CD14-positive monocyte (primary cell): ENCODE measurements at regions not wholly inside any gene's neighbourhood (a gene's known extent, or its start where the extent isn't known, plus 50 kb on each side); places are given as distances from the start of the nearest gene placed in this dataset.

Source experiments
- DNase-seq, 3 donors: peaks; one replicate each; pipeline ENCODE4 v3.0.0-alpha.2; 2011 to 2022
- H2AFZ ChIP-seq: 2 replicates; pipeline ENCODE4 v1.6.0; 2012; ENCODE audit warnings: mild to moderate bottlenecking, low read depth, low read length, inconsistent platforms; ENCODE audit not compliant: insufficient read depth, poor library complexity, severe bottlenecking
- H3K27ac ChIP-seq, 2 donors: 1 replicate in 1 of 2; 2 replicates in 1 of 2; pipeline ENCODE4 v1.5.1; 2012 to 2013; ENCODE audit warnings: low read length in 2 of 2, control low read depth in 1 of 2, inconsistent platforms in 1 of 2, low read depth in 1 of 2, mild to moderate bottlenecking in 1 of 2
- H3K27me3 ChIP-seq, 2 donors: one replicate each; pipeline versions ENCODE4 v1.6.0 to v1.6.1; 2011 to 2013; ENCODE audit warnings: low read length in 2 of 2; ENCODE audit not compliant: control insufficient read depth in 2 of 2, insufficient read depth in 2 of 2
- H3K36me3 ChIP-seq, 2 donors: replicated peaks in 1 of 2; 1 replicate in 1 of 2; 2 replicates in 1 of 2; pipeline versions ENCODE4 v1.5.1 to v1.6.1; 2012 to 2013; ENCODE audit warnings: low read length in 2 of 2, control low read depth in 1 of 2, inconsistent platforms in 1 of 2, mild to moderate bottlenecking in 1 of 2; ENCODE audit not compliant: insufficient read depth in 2 of 2, control insufficient read depth in 1 of 2
- H3K4me1 ChIP-seq, 2 donors: 1 replicate in 1 of 2; 2 replicates in 1 of 2; pipeline versions ENCODE4 v1.5.1 to v1.6.1; 2012 to 2013; ENCODE audit warnings: low read length in 2 of 2, control low read depth in 1 of 2, inconsistent platforms in 1 of 2, mild to moderate bottlenecking in 1 of 2, moderate library complexity in 1 of 2; ENCODE audit not compliant: insufficient read depth in 2 of 2, control insufficient read depth in 1 of 2
- H3K4me2 ChIP-seq: replicated peaks from 2 replicates; pipeline ENCODE3; 2012; ENCODE audit warnings: low read length, moderate library complexity, mild to moderate bottlenecking; ENCODE audit not compliant: poor library complexity, severe bottlenecking; ENCODE audit errors: extremely low read depth
- H3K4me3 ChIP-seq, 3 experiments: fragments of 200-600 bp in 1 of 3; sonication (generic) in 1 of 3; replicated peaks in 1 of 3; 1 replicate in 2 of 3; 2 replicates in 1 of 3; pipeline ENCODE4 v1.5.1; 2011 to 2013; ENCODE audit warnings: low read length in 3 of 3, mild to moderate bottlenecking in 3 of 3, control low read depth in 2 of 3, low read depth in 2 of 3, inconsistent platforms in 1 of 3, moderate library complexity in 1 of 3
- H3K79me2 ChIP-seq: 2 replicates; pipeline ENCODE4 v1.6.0; 2012; ENCODE audit warnings: mild to moderate bottlenecking, control low read depth, inconsistent platforms, low read length, moderate library complexity; ENCODE audit not compliant: insufficient read depth
- H3K9ac ChIP-seq: 2 replicates; pipeline ENCODE4 v1.6.0; 2017; ENCODE audit warnings: low read length, mild to moderate bottlenecking; ENCODE audit not compliant: insufficient read depth, poor library complexity, severe bottlenecking
- H3K9me3 ChIP-seq, 2 donors: replicated peaks in 1 of 2; 1 replicate in 1 of 2; 2 replicates in 1 of 2; pipeline versions ENCODE4 v1.5.1 to v1.6.1; 2012 to 2013; ENCODE audit warnings: low read length in 2 of 2, control low read depth in 1 of 2; ENCODE audit not compliant: control insufficient read depth in 1 of 2, insufficient read depth in 1 of 2
- H4K20me1 ChIP-seq: 2 replicates; pipeline ENCODE4 v1.6.0; 2012; ENCODE audit warnings: mild to moderate bottlenecking, low read length, control low read depth, moderate library complexity; ENCODE audit not compliant: insufficient read depth
- H3K27ac Mint-ChIP-seq, 7 donors: one replicate each; pipeline ENCODE4 v1.8.0; 2020; ENCODE audit warnings: mild to moderate bottlenecking in 7 of 7, mixed read lengths in 7 of 7, moderate library complexity in 6 of 7, inconsistent platforms in 2 of 7
- H3K27me3 Mint-ChIP-seq, 3 donors: one replicate each; pipeline ENCODE4 v1.8.0; 2021 to 2022; ENCODE audit warnings: low read depth in 3 of 3, mild to moderate bottlenecking in 3 of 3, mixed read lengths in 3 of 3, moderate library complexity in 3 of 3, inconsistent platforms in 1 of 3
- H3K36me3 Mint-ChIP-seq, 2 donors: one replicate each; pipeline ENCODE4 v1.8.0; 2020; ENCODE audit warnings: mixed read lengths in 2 of 2, inconsistent platforms in 1 of 2, mild to moderate bottlenecking in 1 of 2
- H3K4me1 Mint-ChIP-seq: one replicate; pipeline ENCODE4 v1.8.0; 2020; ENCODE audit warnings: mild to moderate bottlenecking, mixed read lengths
- H3K4me3 Mint-ChIP-seq, 2 donors: one replicate each; pipeline ENCODE4 v1.8.0; 2020; ENCODE audit warnings: mild to moderate bottlenecking in 2 of 2, mixed read lengths in 2 of 2, moderate library complexity in 1 of 2
- H3K9me3 Mint-ChIP-seq, 7 donors: one replicate each; pipeline ENCODE4 v1.8.0; 2020 to 2022; ENCODE audit warnings: mixed read lengths in 7 of 7, mild to moderate bottlenecking in 6 of 7, moderate library complexity in 6 of 7, inconsistent platforms in 2 of 7
- CTCF ChIP-seq: fragments of 200-600 bp; IDR thresholded peaks from one replicate; pipeline ENCODE4 v1.8.0; 2022; ENCODE audit warnings: antibody characterized with exemption, mild to moderate bottlenecking
- WGBS: methylation state at CpG from one replicate; pipeline ENCODE4 v1.1.5; 2013; ENCODE audit warnings: missing lambda C conversion rate; ENCODE audit not compliant: insufficient coverage; 5-methylcytosine and 5-hydroxymethylcytosine counted together
- intact Hi-C, 2 donors: fragments of 100-400 bp; cut with micrococcal nuclease; formaldehyde crosslinking; loops; one replicate each; pipeline versions ENCODE4 v1.15.0 to v1.15.1; 2023

- Mint-ChIP-seq H3K27me3 (peaks cover 0 to 3% (median 0%) of the 10 kb centered on the region in 3 donors), H3K9me3 (peaks cover 0 to 4% (median 0%) of the 10 kb centered on the region in 7 donors), H3K4me1 (no peaks in the 10 kb centered on the region), H3K36me3 (no peaks in the 10 kb centered on the region), H3K4me3 (no peak overlapping the region), H3K27ac (no peak overlapping the region)
- Histone ChIP-seq H4K20me1 (no peaks in the 10 kb centered on the region), H3K4me3 (no peak overlapping the region), H3K4me1 (no peaks in the 10 kb centered on the region), H3K27ac (no peak overlapping the region), H3K9ac (no peak overlapping the region), H3K36me3 (no peaks in the 10 kb centered on the region), H3K9me3 (no peaks in the 10 kb centered on the region), H3K79me2 (no peaks in the 10 kb centered on the region), H3K27me3 (no peaks in the 10 kb centered on the region), H2AFZ (no peak overlapping the region), H3K4me2 (no peak overlapping the region)
- WGBS = 100% methylated on average over 2 of the region's 3 CpGs
- no peak for DNase-seq
- intact Hi-C loops = no loop called here
- no peak for TF ChIP-seq CTCF
Measured at GRCh38 chr12:75568801-75569200, 57.4 kb upstream of the KRR1 start.

DNA sequence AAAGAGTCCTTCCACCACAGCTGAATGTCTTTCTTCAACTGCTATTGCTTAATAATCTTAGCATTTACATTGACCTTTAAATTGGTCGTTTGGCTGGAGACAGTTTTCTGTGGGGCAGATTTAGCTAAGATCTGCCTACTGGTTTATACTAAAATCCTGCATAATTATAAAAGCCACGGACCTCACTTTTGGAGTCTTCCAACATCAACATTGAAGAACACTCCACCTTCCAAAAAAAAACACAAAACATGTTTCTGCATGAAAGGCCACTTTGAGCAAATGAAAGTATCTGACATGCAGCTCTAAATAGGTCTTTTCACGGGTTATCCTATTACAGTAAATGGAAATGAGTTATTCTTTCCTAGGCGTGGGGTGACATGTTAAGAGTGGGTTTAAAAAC, 57.0 kb upstream of the KRR1 start:
- Mint-ChIP-seq H3K27ac (no peak overlapping the region), H3K36me3 (no peaks in the 10 kb centered on the region), H3K9me3 (peaks cover 0 to 4% (median 0%) of the 10 kb centered on the region in 7 donors), H3K4me3 (no peak overlapping the region), H3K4me1 (no peaks in the 10 kb centered on the region), H3K27me3 (peaks cover 0 to 3% (median 0%) of the 10 kb centered on the region in 3 donors)
- Histone ChIP-seq H3K79me2 (no peaks in the 10 kb centered on the region), H3K9me3 (no peaks in the 10 kb centered on the region), H3K4me1 (no peaks in the 10 kb centered on the region), H2AFZ (no peak overlapping the region), H4K20me1 (no peaks in the 10 kb centered on the region), H3K9ac (no peak overlapping the region), H3K4me3 (no peak overlapping the region), H3K36me3 (no peaks in the 10 kb centered on the region), H3K27ac (no peak overlapping the region), H3K4me2 (no peak overlapping the region), H3K27me3 (no peaks in the 10 kb centered on the region)
- WGBS = no CpG with 5 or more reads among the region's 4 CpGs
- intact Hi-C loops = no loop called here
- no peak for DNase-seq
- TF ChIP-seq CTCF = no peak
